NCI-H2171 (cell line): ENCODE measurements at regions not wholly inside any gene's neighbourhood (a gene's known extent, or its start where the extent isn't known, plus 50 kb on each side); places are given as distances from the start of the nearest gene placed in this dataset.

ENCODE experiments used
- DNase-seq: peaks from one replicate; lab custom pipeline; 2025; lab: John Stamatoyannopoulos, UW

DNA sequence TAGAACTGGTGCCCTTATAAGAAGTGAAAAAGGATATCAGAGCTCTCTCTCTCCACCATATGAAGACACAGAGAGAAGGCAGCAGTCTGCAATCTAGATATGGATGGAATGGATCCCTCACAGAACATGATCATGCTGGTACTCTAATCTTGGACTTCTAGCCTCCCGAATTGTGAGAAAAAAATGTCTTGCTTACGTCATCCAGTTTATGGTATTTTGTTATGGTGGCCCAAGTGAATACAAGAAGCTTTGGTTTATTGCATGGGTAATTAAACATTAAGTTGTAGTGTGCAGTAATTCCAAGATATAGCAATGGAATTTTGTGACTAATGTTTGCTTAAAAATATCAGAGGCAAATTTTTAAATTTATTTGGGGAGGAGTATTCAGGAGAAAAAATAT, 1667.4 kb upstream of the SLC39A10 start:
- DNase-seq, result no peak

DNA sequence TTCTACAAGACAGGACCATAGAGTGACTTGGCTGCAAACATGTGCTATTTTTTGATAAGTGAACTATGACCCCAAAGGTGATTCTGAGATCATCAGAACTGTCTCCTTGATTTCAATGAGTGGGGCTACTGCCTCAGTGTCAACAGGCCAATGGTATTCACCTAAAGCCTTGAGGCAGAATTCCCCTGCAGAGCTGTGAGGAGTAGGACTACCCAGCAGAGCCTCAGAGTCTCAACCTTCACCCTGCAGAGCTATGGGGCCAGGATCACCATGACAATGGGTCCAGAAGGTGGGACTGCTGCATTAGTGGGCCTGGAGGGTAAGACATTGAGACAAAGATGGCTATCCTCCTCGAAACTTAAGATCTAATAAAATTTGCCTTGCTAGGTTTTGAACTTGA, 1668.2 kb upstream of the SLC39A10 start:
- no peak for DNase-seq

GRCh38 chr2:193985272-193985671, 1671.8 kb upstream of the SLC39A10 start:
- DNase-seq, result peak; percentile 76

DNA sequence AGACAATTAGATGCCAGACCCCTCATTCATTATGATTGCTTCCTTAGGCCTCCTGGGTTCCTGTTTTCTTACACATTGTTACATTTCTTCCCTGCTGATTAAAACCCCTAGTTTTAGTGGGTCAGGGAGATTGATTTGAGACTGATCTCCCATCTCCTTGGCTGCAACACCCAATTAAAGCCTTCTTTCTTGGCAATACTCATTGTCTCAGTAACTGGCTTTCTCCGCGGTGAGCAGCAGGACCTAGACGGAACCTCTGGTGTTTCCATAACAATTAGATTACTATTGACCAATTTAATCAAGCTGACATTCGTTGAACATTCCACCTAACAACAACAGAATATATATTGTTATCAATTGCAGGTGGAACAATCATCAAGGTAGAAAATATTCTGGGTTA, 1676.4 kb upstream of the SLC39A10 start:
- no peak for DNase-seq

GRCh38 chr2:193973781-193974180, 1683.2 kb upstream of the SLC39A10 start:
- no peak for DNase-seq

- DNase-seq, result no peak
Measured at GRCh38 chr2:193966590-193966989, 1690.4 kb upstream of the SLC39A10 start.

DNA sequence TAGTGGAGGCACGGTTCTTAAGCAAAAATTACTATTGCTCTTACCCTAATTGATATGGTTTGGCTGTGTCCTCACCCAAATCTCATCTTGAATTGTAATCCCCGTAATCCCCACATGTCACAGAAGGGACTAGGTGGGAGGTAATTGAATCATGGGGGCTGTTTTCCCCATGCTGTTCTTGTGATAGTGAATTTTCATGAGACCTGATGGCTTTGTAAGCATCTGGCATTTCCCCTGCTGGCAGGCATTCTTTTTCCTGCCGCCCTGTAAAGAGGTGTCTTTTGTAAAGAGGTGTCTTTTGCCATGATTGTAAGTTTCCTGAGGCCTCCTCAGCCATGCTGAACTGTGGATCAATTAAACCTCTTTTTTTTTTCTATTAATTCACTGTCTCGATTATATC, 1691.8 kb upstream of the SLC39A10 start:
- DNase-seq, result no peak

DNA sequence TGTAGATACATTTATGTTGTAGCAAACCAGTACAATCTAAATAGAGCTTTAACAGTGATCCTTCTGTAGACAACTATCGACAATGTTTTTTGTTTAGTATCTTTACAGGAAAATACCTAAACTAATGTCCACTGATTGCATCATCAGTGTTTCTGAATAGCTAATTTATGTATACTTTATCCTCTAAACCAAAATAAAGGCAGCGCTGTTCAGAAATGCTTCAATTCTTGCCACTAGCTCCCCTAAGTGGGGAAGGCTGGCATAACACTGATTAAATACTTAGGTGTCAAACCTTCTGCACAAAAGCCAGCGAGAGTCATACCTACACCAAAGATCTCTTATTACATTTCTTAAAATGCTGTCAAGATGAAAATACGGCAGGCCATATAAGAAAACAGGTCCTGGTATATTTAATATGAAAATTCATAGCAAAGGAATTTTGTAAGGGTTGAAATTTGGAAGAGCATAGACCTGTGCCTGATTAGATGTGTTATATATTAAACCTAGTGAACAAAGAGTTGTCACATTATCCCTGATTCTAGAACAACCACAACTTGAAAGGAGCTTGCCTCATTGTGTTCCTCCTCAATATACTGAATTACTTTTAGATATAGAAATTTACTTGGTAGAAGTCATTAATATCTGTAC, 1693.4 kb upstream of the SLC39A10 start:
- DNase-seq, result no peak

- no peak for DNase-seq
Measured at GRCh38 chr2:193946806-193947205, 1710.2 kb upstream of the SLC39A10 start.

DNA sequence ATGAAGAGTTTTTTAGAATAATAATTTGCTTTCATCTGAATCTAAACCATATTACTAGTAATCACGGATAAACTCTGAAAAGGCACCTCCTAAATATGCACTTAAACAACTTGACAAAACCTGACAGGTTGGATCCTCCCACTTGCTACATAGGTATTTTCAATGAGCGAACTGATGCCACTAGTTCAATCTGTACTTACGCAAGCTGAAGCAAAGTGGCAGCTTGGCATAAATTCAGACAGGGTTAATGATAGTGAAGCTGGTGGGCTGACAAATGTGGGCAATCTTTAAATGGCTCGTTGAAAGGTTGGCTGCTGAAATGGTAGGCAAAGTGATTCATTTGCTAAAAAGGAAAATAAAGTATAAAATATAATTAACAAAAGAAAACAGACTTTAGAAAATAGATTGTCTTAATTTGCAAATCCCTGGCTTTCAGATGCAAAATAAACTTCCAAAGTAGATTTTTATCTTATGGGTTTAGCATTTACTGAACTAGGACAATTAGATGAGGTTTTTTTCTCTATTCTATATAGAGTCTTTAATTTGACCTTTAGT, 1713.5 kb upstream of the SLC39A10 start:
- DNase-seq, result no peak

- no peak for DNase-seq
Measured at GRCh38 chr2:193935114-193935513, 1721.9 kb upstream of the SLC39A10 start.

DNA sequence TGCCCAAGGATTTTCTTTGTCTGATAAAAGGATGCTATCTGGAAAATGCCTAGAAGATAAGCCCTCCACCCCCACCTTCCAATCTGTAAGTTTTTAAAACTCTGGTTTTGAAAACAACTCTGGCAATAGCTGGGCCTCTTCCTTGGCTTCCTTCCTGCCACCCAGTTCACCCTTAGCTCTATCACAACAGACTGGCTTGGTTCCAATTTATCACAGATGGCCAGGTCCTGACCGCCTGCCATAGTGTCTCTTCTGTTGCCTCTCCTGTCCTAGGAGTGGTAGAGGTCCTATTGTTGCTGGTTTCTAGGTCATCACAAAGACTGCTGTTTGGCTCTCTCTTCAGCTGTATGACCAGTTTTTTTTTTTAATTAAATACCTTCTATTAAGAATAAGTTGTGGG, 1727.9 kb upstream of the SLC39A10 start:
- no peak for DNase-seq

- DNase-seq, result no peak
Measured at GRCh38 chr2:193907561-193907960, 1712.8 kb upstream of the TMEFF2 start.

- DNase-seq, result no peak
Measured at GRCh38 chr2:193900292-193900691, 1705.6 kb upstream of the TMEFF2 start.

DNA sequence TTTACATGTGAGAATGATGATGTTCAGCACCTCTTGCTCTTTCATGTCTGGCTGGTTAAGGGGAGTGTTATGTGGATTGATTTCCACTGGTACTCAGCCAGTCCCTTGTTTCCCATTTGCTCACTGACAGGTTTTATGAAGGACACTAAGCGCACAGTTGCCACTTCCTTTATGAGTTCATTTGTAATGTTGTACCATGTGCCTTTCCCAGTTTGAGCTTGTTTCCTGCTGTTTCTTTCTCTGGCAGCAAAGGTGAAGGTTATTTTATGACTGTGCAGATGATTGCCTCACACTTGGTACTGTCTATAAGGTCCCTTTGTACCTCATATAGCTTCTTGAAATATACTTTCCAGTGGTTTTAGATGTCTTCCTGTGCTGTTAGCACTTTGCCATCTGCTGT, 1700.5 kb upstream of the TMEFF2 start:
- no peak for DNase-seq

- no peak for DNase-seq
Measured at GRCh38 chr2:193894081-193894480, 1699.3 kb upstream of the TMEFF2 start.

- DNase-seq, result no peak
Measured at GRCh38 chr2:193891023-193891422, 1696.3 kb upstream of the TMEFF2 start.

GRCh38 chr2:193885419-193885818, 1690.7 kb upstream of the TMEFF2 start:
- DNase-seq, result no peak

DNA sequence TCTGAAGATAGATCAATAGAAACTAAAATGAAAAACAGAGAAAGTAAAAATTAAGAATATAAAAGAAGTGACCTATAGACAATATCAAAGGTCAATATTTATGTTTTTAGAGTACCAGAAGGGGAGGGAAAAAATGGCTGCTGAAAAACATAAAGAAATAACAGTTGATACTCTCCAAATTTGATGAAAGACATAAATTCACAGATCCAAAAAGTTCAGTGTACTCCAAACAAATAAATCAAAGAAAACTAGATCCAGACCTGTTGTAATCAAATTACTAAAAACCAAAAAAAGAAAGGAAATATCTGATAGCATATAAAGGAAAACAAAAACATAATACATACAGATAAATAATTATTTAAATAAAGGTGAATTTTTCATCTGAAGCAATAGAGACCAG, 1689.1 kb upstream of the TMEFF2 start:
- no peak for DNase-seq

DNA sequence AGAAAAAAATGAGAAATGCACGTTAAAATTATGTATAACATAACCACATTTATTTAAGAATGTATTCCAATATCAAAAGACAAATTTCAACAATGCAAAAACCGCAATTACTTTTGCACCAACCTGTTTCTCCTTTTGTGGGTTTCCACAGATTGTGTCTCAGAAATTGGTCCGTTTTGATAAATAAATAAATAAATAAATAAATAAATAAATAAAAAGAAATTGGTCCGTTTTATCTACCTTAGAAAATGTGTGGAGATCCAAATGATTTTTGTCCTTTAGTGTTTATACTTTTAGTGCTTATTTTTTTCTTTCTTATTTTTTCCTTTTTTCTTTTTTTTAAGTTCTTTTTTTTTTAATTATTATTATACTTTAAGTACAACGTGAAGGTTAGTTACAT, 1682.2 kb upstream of the TMEFF2 start:
- no peak for DNase-seq

- DNase-seq, result no peak
Measured at GRCh38 chr2:193869564-193869963, 1674.8 kb upstream of the TMEFF2 start.

DNA sequence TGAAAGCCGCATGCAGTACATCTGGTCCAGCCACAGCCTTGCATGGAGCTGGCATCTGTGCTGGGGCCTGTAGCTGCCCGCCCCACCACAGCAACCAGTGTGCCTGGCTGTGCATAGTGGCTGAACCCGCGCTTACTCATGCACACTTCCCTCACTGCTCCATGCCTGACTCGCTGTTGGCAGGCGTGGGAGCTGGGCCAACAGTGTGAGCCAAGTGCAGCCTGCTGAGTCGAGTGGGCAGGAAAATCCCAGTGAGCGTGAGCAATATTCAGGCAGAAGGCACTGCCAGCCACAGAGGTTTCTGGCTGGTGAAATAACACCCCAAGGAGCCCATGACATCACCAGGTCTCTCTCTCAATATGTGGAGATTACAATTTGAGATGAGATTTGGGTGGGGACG, 1674.1 kb upstream of the TMEFF2 start:
- DNase-seq, result no peak

DNA sequence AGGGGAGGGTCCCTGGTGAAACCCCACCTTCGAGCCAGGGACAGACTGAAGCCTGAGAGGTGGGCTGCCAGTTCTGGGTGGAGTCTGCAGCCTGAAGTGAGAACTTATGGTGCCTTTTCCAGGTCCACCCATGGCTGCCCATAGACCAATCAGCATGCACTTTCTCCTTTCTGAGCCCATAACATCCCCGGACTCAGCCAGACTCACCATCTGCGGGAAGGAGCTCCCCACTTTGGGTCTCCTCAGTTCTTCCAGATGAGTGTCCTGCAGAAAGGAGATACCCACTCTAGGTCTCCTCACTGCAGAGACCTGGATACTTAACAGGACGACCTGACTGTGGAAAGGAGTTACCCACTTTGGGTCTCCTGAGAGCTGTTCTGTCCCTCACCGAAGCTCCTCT, 1673.4 kb upstream of the TMEFF2 start:
- DNase-seq, result no peak

GRCh38 chr2:193867454-193867853, 1672.7 kb upstream of the TMEFF2 start:
- no peak for DNase-seq
